EH (cell line): ENCODE measurements at regions not wholly inside any gene's neighbourhood (a gene's known extent, or its start where the extent isn't known, plus 50 kb on each side); places are given as distances from the start of the nearest gene placed in this dataset.

Experiments used
- DNase-seq: peaks from one replicate; pipeline ENCODE4 v3.0.0-alpha.2; 2015; ENCODE audit warnings: low read depth

GRCh38 chr3:159765030-159765859 lies 223.4 kb upstream of the IL12A start:
- peak; percentile 100 for DNase-seq

- no peak for DNase-seq
Observed at GRCh38 chr3:159765860-159766294, 222.8 kb upstream of the IL12A start.

- DNase-seq = peak; percentile 62
Observed at GRCh38 chr3:159766563-159767185, 222.0 kb upstream of the IL12A start.

- DNase-seq = peak; percentile 70
Observed at GRCh38 chr3:159770998-159771397, 217.6 kb upstream of the IL12A start.

GRCh38 chr3:159771865-159772611 lies 216.6 kb upstream of the IL12A start:
- no peak for DNase-seq

GRCh38 chr3:159773706-159774105 lies 214.9 kb upstream of the IL12A start:
- DNase-seq = no peak

GRCh38 chr3:159775372-159775961 lies 213.2 kb upstream of the IL12A start:
- DNase-seq = peak; percentile 93

- no peak for DNase-seq
Observed at GRCh38 chr3:159776779-159777178, 211.9 kb upstream of the IL12A start.

GRCh38 chr3:159779883-159780282 lies 208.8 kb upstream of the IL12A start:
- peak; percentile 40 for DNase-seq

- no peak for DNase-seq
Observed at GRCh38 chr3:159781867-159782266, 206.8 kb upstream of the IL12A start.

GRCh38 chr3:159782724-159783421 lies 205.8 kb upstream of the IL12A start:
- DNase-seq = no peak

- DNase-seq = no peak
Observed at GRCh38 chr3:159783780-159784742, 204.6 kb upstream of the IL12A start.

GRCh38 chr3:159785273-159785708 lies 203.3 kb upstream of the IL12A start:
- peak; percentile 54 for DNase-seq

- no peak for DNase-seq
Observed at GRCh38 chr3:159786489-159787177, 202.0 kb upstream of the IL12A start.

- DNase-seq = peak; percentile 82
Observed at GRCh38 chr3:159787178-159787574, 201.5 kb upstream of the IL12A start.

- DNase-seq = peak; percentile 68
Observed at GRCh38 chr3:159787794-159788205, 200.8 kb upstream of the IL12A start.

GRCh38 chr3:159788291-159788690 lies 200.3 kb upstream of the IL12A start:
- DNase-seq = peak; percentile 51

GRCh38 chr3:159789017-159789416 lies 199.6 kb upstream of the IL12A start:
- DNase-seq = no peak

GRCh38 chr3:159789742-159790635 lies 198.6 kb upstream of the IL12A start:
- DNase-seq = no peak
